ENCODE measurements at regions not wholly inside any gene's neighbourhood (a gene's known extent, or its start where the extent isn't known, plus 50 kb on each side); places are given as distances from the start of the nearest gene placed in this dataset.

GRCh38 chr18:72993250-72993649, 125.5 kb upstream of the NETO1 start:
- TF ChIP-seq SP1 (IDR thresholded peaks at IDR 0.05) (no peak), CTCF (IDR thresholded peaks at IDR 0.05; ENCODE audit: low read depth, low read length, missing input control) (no peak), YY1 (IDR thresholded peaks at IDR 0.05) (no peak)

Measured in liver (tissue), 3 donors.